Liver (tissue), 3 donors: ENCODE measurements at regions not wholly inside any gene's neighbourhood (a gene's known extent, or its start where the extent isn't known, plus 50 kb on each side); places are given as distances from the start of the nearest gene placed in this dataset.

Experiments used
- CTCF ChIP-seq: fragments of 150-350 bp; IDR thresholded peaks from 2 replicates; pipeline ENCODE4 v1.5.1; 2017; ENCODE audit warnings: improper control_type of control experiment, low read depth, low read length; ENCODE audit not compliant: missing input control
- JUND ChIP-seq, 2 donors: IDR thresholded peaks; 2 replicates each; pipeline ENCODE4 v1.6.1; 2016; ENCODE audit warnings: antibody characterized with exemption in 2 of 2
- MAX ChIP-seq: IDR thresholded peaks from 2 replicates; pipeline ENCODE4 v1.6.1; 2016; ENCODE audit warnings: antibody characterized with exemption
- RAD21 ChIP-seq, 2 donors: IDR thresholded peaks; 2 replicates each; pipeline ENCODE4 v1.6.1; 2016; ENCODE audit warnings: antibody characterized with exemption in 2 of 2, mild to moderate bottlenecking in 2 of 2
- REST ChIP-seq: IDR thresholded peaks from 2 replicates; pipeline ENCODE4 v1.6.1; 2016; ENCODE audit warnings: antibody characterized with exemption, mild to moderate bottlenecking
- SP1 ChIP-seq: IDR thresholded peaks from 2 replicates; pipeline ENCODE4 v1.6.1; 2018; ENCODE audit warnings: antibody characterized with exemption, mild to moderate bottlenecking
- ZBTB33 ChIP-seq: IDR thresholded peaks from 2 replicates; pipeline ENCODE4 v1.6.1; 2016; ENCODE audit warnings: antibody characterized with exemption
- donor health status: healthy.
- donor health status: healthy.

GRCh38 chr1:182164273-182164672 is 102.8 kb upstream of the ZNF648 start:
- TF ChIP-seq CTCF (no peak), MAX (no peak), REST (no peak), ZBTB33 (no peak), RAD21 (IDR thresholded peaks at IDR 0.05) (no peak), JUND (IDR thresholded peaks at IDR 0.05) (no peak), SP1 (no peak)
